ENCODE measurements at regions not wholly inside any gene's neighbourhood (a gene's known extent, or its start where the extent isn't known, plus 50 kb on each side); places are given as distances from the start of the nearest gene placed in this dataset.

DNA sequence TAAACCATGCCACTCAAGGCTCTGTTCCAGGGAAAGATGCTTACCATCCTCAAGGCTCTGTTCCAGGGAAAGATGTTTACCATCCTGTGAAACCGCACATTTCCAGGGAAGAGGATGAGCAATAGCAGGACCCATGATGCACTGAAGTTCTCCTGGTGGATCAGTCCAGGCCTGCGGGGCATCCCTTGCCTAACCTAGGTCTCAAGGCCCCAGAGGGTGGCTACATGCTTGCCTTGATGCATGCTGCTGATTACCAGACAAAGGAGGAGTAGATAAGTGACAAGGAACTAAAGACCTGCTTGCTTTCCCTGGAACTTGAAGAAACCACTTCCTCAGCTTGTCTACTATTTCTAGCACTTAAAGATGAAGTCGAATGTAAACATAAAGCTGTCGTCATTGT is 111.0 kb upstream of the LINC00305 start:
- no peak for DNase-seq (ENCODE audit: low read depth)

DNA sequence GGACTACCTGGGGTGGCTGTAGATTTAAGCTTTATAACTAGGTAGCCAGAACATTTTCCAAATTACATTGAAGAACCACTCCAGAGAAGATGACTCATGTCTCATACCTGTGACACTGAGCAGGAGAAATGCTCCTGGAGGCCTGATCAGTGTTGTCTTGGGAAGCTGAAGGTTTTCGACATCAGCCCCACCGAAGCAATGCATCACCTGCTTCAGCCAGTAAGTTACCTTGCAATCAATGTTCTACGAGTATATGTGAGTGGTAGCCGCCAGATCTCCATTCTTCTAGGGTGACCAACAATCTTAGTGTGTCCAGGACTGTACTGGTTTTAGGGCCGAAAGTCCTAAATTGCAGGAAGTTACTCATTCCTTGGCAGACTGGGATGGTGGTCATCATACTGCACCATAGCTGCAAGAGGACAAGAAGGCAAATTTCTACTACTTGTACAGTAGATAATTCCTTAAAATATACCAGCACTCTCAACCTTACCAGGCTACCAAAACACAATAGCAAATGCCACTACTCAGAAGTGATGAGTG is 109.3 kb upstream of the LINC00305 start:
- DNase-seq (ENCODE audit: low read depth), result peak; percentile 76

DNA sequence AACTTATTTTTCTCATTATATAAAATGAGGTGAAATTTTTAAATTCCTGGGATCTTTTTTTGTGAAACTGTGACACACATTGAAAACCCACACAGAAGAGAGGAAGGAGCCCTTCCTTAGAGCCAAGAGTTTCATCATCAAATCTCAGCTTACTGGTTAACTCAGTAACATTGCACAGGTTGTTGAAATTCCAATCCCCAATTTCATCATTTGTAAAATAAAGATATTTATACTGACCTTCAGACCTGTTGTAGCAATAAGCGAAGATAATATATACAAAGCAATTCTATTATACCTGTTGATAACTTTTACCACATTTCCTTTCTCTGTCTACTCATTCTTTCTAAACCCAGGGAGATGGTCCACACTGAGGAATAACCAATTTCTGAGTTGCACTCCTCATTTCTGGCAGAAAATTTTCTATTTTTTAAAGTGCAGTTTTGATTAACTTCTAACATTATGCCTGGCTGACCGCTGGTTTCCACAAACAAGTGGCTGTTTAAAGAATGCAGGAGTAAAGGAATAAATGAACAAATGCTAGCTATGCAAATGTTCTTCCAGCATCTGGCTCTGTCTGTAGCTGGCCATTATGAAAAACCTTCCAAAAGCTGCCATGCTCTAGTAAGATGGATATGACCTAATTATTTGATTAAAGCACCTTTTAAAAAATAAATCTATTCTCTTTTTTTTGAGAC is 105.7 kb upstream of the LINC00305 start:
- DNase-seq (ENCODE audit: low read depth), result no peak

DNA sequence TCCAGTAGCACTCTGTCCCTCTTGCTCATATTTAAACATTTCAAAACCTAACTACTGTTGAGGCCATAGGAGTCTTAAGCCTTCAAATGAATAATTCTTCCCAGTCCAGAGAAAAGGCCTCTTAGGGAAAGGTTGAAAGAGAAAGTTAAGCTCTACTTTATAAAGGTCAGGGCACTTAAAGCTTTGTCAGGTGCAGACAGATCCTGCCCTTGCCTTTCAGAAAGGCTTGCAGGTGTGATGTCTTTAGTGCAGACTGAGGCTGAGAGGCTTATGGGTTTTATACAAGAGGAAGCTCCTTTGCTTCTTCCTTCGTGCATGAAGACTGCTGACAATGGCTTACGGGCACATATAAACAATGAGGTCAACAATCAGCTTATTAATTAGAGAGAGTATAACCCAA is 105.0 kb upstream of the LINC00305 start:
- DNase-seq (ENCODE audit: low read depth), result no peak

DNA sequence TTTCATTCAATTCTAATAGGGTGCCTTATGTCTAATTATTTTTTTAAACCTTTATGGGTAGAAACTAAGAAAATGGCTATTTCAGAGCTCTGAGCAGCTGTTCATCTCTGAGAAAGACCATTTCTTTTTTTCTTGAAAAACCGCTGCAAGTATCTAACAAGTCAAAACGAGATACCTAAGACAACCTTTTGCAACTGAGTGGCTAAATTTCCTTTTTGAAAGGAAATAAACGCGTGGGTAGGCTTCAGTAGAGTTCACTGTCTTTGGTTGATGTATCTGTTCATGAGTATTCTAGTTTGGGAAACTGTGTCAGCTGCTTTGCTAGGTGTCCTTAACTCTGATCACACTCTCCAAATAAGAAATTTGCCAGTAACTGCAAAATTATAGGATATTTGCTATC is 104.3 kb upstream of the LINC00305 start:
- no peak for DNase-seq (ENCODE audit: low read depth)

DNA sequence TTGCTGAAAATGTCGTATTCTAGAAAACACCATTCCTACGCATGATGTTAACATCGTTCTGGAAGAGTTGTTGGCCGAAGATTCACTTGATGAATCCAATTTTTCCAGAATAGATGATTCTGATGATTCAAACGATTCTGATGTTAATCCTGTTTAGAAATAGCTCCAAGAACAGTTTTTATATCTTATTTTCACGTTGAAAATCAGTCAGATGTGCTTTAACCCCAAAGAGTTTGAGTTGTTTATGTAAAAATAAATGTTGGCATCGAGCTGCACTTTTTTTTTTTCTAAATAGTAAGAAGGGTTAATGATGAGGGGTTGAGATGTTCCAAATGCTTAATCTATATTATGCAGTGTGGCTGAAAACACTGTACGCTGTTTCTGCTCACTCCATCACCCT is 99.9 kb upstream of the LINC00305 start:
- DNase-seq (ENCODE audit: low read depth), result no peak

DNA sequence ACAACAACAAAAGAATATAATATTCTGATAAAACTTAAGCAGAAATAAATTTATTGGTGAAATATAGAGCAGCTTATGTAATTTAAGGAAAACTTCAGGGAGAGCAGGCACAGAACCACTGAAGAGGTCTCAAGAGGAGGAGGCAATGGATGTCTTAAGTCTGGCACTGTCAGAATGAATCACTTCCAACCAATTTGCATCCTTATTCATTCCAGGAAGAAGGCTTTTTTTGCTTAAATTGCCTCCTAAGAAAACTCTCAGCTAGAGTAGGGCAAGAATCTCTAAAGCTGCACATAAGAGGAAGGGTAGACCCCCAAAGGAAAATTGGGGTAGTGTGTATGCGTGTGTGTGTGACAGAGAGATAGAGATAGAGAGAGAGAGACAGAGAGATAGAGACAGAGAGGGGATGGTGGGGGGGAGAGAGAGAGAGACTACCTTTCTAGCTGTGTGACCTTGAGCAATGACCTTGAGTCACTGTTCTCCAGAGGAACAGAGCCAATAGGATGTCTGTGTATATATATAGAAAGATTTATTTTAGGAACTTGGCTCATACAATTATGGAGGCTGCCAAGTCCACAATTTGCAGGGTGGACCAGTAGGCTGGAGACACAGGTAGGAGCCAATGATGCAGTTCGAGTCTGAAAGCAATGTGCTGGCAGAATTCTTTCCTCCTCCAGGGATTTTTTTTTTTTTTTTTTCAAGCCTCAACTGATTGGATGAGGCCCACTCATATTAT is 96.4 kb upstream of the LINC00305 start:
- DNase-seq (ENCODE audit: low read depth), result peak; percentile 34

DNA sequence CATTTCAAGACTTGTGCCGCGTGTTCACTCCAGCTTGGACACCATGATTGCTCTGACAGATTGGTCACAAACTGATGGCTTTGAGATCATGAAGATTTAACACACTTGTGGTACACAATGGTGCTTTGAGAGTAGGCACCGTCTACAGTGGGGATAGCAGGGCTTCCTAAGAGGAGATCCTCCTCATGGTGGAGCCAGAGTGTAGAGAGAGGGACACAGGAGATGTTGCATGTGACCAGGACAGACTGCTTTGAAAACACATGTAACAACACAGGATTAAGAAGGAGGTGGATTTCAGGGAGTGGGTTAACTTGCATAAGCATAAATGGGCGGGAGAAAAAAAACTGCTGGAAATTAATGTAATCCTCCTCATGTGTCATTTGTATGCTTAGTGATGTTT is 95.7 kb upstream of the LINC00305 start:
- DNase-seq (ENCODE audit: low read depth), result peak; percentile 18

DNA sequence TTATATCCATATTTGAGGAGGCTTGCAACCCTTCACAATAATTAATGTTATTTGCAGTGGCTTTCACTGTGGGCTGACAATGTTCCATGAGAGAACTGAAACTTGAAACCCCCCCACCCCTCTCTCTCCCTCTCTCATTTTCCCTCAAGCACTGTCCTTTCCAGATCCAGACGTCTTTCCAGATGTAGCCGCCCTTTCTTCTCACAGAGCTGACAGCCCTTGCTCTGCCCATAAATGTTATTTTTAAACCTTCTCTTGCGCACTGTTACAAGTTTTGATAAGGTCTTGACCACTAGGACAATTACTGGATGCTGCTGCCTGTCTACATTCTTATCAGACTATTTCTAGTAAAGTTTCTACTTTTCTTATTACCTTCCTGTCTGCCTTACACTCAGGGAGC is 91.4 kb upstream of the LINC00305 start:
- no peak for DNase-seq (ENCODE audit: low read depth)

DNA sequence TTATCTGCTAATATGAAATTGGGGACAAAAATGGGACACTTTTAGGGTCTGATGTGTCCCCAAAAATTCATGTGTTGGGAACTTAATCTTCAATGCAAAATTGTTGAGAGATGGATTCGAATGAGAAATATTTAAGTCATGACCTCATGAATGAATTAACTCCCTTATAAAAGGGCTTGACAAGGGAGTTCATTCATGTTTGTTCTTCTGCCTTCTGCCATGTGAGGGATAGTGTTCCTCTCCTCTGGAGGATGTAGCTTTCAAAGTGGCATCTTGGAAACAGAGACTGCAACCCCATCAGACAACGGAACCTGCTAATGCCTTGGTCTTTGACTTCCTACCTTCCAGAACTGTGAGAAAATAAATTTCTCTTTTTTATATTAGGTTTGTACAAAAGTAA is 89.2 kb upstream of the LINC00305 start:
- no peak for DNase-seq (ENCODE audit: low read depth)

DNA sequence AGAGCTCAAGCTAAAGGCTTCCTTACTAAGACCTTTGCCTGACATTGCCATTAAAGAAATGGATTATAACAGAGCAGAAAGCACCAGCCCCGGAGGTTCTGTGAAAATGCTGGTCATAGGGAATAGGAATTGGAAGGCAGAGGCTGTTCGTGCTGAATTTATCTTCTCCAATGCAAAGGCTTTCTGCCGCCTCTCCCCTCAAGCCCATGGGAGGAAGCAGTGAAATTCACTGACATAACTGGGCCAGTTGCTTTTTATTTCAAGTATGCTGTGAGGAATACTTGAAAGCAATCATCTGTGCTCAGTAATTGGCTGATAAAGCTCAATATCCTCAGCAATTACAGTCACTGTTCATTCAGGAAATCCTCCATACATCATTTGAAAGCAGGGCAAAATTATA is 85.4 kb upstream of the LINC00305 start:
- DNase-seq (ENCODE audit: low read depth), result no peak

DNA sequence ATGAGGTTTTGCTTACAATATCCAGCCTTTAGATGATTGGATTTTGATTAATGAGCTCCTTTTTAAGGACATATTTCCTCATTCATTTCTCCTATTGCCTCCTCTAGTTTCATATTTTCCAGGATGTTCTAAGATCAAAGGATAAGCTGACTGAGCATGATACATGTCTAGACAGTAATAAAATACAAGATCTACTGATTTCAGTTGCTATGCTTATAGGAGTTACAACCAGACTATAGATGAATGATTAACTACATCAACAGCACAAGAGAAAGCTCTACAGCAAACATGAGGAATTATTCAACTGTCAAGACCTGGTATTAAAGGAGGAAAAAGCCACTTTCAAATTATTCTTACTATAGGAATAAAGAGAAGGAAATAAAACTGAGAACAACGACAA is 85.0 kb upstream of the LINC00305 start:
- no peak for DNase-seq (ENCODE audit: low read depth)

DNA sequence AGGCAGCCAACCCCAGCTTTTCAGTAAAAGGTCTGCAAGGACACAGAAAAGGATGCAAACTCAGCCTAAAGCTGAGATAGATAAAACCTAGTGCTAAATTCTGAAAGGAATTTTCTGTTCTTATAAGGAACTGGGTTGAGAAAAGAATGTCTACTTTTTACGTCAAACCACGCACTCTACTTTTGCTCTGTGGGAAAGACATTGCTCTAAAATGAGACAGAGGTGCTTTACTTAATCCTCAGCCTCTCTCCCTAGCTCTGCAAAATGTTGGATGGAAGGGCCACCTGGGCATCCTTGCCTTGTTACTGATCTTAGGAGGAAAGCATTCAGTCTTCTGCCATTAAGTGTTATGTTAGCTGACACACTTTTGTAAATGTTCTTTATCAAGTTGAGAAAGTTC is 72.1 kb upstream of the LINC00305 start:
- DNase-seq (ENCODE audit: low read depth), result no peak

DNA sequence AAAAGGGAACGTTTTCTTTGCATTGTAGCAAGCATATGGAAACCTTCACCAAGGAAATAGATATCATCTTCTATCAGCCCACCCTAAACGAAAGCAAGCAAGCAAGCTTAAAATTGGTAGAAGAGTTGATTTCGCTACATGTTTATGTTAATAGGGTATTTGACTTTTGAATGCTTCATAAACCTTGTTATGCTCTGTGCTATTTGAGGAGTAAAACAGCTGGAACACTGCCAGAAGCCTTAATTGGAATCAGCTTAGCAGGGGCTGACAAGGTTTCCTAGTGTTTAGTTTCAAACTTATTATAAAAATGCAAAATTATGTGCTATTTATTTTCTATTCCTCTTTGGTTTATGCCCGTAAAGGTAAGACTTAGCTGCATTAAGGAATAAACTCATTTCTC is 70.6 kb upstream of the LINC00305 start:
- DNase-seq (ENCODE audit: low read depth), result no peak

DNA sequence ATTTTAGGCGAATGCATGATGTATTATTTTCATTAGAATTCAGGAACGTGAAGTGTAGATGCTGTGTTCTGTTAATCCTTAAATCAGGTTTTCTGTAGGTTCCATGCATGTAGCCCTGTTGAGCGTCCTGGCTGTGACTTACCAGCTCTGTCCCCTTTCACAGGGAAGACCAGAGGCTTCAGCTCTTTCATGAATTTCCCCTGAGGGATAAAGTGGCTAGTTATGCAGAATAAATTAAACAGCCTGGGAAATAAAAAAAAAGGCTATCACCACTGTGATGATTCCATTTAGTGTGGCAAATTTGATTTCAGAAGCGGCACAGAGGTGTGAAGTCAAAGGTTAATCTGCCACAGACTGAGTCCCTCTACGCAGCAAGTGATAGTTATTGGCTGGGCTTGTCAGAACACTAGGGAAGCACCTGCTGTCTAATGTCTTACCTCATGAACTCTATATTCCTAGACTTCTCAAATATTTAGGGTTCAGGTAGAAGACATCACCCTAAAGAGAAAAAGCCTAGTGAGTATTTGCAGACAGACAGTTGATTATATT is 61.6 kb upstream of the LINC00305 start:
- no peak for DNase-seq (ENCODE audit: low read depth)

DNA sequence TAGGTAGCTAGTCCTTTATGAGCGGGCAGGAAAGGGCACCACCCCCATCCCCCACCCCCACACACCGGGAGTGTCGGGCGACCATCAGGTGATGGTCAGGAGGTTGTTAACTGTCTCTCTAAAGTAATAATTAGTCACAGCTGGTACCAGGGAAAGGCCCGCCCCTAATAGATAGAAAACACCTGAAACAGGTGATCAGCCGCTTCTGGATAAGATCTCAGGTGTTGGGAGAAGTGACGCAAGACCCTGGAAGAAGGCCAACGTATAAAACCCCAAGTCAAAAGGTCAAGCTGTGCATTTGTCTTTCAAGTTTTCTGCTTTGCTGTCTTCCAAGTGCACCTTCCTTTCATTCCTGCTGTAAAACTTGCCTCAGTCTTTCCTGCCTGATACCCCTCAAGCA is 59.6 kb upstream of the LINC00305 start:
- DNase-seq (ENCODE audit: low read depth), result no peak

DNA sequence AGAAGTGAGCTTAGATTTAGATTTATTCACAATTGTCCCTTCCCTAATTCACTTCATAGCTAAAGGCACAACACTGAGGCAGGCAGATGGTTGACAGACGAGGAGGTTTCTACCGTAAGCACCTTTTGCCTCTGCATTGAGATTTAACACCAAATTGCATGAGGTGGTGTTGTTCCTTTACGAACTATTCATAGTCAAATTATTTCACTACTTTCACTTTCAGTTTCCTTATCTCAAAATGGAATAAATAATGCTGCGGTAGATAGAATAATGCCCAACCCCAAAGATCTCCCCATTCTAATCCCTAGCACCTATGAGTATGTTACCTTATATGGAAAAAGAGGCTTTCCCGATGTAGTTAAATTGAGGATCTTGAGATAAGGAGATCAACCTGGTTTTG is 58.9 kb upstream of the LINC00305 start:
- no peak for DNase-seq (ENCODE audit: low read depth)

DNA sequence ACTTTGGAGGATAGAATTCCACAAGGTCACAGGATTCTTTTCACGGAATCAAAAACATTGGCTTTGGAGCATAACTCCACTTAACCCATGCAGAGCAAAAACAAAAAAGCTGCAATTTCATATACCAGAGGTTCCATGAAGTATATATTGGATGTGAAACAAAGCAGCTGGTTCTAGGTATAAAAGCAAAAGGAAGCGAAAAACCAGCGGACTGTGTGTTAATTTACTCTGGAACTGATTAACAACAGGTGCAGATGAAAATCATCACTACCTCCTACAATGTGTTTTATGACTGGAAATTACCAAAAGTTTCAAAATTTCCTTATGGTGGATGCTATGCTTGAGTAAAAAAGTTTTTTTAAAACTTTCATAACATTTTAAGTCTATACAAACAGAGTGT is 54.4 kb upstream of the LINC00305 start:
- no peak for DNase-seq (ENCODE audit: low read depth)

DNA sequence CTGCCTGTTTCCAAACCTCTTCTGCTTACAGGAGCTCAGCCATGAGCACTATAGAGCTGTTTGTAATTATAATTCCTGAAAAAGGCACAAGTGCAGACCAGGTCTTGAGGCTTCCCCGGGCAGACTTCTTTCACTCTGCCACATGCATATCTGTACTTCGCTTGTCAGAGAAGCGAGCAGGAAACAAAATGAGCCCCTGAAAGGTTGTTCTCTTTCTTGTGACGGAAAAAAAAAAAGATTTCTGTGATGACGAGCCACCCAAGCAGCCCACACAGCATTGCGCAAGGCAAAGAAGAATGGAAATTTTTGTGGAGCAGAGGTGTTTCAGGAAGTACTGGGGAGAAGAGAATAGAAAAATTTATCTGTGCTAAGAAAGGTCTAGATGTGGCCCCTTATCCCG is 54.0 kb upstream of the LINC00305 start:
- peak; percentile 32 for DNase-seq (ENCODE audit: low read depth)

DNA sequence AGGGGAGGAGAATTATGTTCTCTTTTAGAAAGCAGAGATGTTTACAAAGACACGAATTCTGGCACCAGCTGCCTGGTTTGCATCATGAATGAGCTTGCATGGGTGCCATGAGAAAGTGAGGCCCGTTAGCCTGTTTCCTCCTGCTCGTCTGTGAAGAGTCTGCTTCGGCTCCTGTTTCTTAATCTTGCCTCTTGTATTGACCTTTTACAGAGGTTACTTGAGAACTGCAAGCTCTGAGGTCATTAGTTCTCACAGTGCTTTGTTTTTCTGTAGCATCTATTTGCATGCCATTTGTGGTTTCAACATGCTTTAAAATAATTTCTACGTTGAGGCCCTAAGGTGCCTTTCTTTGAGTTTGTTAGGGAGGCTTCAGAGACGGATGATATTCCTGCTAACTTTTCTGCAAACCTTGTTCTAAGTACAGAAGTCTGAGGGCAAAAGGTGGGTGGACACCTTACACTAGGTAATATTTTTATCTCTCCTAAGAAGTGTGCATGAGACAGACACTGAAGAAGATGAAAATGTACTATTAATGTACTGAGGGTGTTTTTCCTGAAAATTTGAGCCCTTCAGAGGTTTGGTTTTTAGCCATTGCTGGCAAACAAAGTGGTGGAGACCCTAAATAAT is 53.4 kb upstream of the LINC00305 start:
- no peak for DNase-seq (ENCODE audit: low read depth)

DNA sequence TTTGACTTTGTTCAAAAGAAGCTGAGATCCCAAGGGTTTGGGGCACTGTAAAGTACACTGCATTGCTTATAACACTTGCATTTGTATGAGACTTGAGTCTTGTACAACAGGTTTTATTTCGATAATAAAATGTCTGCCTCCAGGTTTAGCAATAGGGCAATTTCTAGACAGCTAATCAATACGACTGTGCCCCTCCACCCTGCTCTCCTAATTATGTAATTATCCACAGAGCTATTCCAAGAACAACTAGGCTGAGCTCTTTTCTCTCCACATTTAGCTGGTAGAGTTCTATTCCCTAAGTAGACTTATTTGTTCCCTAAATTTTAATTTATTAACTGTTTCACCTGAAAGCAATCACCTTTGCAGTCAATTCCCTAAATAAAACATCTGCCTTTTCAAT is 52.9 kb upstream of the LINC00305 start:
- no peak for DNase-seq (ENCODE audit: low read depth)

DNA sequence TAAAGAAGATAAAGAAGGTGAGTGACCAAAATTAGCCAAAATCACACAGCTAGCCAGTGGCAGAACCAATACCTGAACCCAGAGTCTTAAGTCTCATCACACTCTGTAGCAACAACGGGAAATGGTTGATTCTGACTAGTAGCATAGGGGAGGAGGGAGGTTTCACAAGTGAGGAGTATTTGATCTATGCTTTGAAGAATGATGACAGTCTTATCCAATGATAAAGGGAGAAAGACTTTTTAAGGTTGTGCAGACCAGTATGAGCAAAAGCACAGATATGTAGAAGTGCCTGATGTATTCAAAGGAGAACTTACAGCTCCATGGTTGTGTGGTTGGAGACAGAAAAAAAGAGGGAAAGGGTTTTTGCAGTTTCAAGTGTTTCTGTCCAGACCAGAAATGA is 50.7 kb upstream of the LINC00305 start:
- no peak for DNase-seq (ENCODE audit: low read depth)

All from HT1080 (cell line).